K562 (cell line): ENCODE measurements at regions not wholly inside any gene's neighbourhood (a gene's known extent, or its start where the extent isn't known, plus 50 kb on each side); places are given as distances from the start of the nearest gene placed in this dataset.

Experiments used
- ATAC-seq: fragments of 200-7000 bp; cut with Tn5 transposase; 3 replicates; pipeline ENCODE4 v1.9.1; 2020; ENCODE audit warnings: moderate library complexity
- BruUV-seq: library from RNA; stranded (reverse); fragments of 400-500 nt; replicated peaks from 2 replicates; lab custom pipeline; 2021; lab: Mats Ljungman, UMichigan
- CTCF ChIA-PET: fragments of 300-600 bp; formaldehyde crosslinking; extraction: SDS; loops from one replicate; lab custom pipeline; 2021; ENCODE audit warnings: low intra/inter-chr PET ratio; lab: Yijun Ruan, JAX
- POLR2A ChIA-PET: fragments of 300-600, 350-650 bp; sonication (Branson Sonifier 250); formaldehyde crosslinking; extraction: SDS; loops from one replicate; lab custom pipeline; 2021; ENCODE audit warnings: antibody characterized with exemption, inconsistent platforms; lab: Yijun Ruan, JAX
- DNase-seq, 4 experiments: peaks; one replicate each; pipeline versions ENCODE4 v3.0.0 to v3.0.0-alpha.2; 2011 to 2018; ENCODE audit warnings: low spot score in 3 of 4, mixed read lengths in 3 of 4; ENCODE audit errors: extremely low read depth in 1 of 4
- FAIRE-seq: peaks from 2 replicates; lab custom pipeline; 2011; peaks lifted over from hg19 to GRCh38; lab: Jason Lieb, UNC
- H2AFZ ChIP-seq: 2 replicates; pipeline ENCODE4 v1.6.0; 2011; ENCODE audit warnings: low read depth, low read length, control low read depth, inconsistent platforms
- H3K27ac ChIP-seq: fragments of 200-600 bp; 3 replicates; pipeline ENCODE4 v1.8.0; 2011; ENCODE audit warnings: low read depth, mild to moderate bottlenecking, control low read depth, inconsistent platforms, low read length, moderate library complexity, mixed read lengths; ENCODE audit errors: extremely low read depth
- H3K27me3 ChIP-seq, 2 experiments: fragments of 300-600 bp in 1 of 2; 2 replicates in 1 of 2; 3 replicates in 1 of 2; pipeline versions ENCODE4 v1.6.0 to v1.8.0; 2011; ENCODE audit warnings: inconsistent platforms in 2 of 2, low read length in 2 of 2, mild to moderate bottlenecking in 1 of 2, mixed read lengths in 1 of 2, moderate library complexity in 1 of 2; ENCODE audit not compliant: control insufficient read depth in 2 of 2, insufficient read depth in 2 of 2
- H3K36me3 ChIP-seq: fragments of 300-600 bp; 3 replicates; pipeline ENCODE4 v1.8.0; 2011; ENCODE audit warnings: mild to moderate bottlenecking, low read length, inconsistent platforms; ENCODE audit not compliant: control insufficient read depth, insufficient read depth
- H3K4me1 ChIP-seq, 2 experiments: fragments of 200-600 bp in 1 of 2; replicated peaks in 1 of 2; 2 replicates in 1 of 2; 3 replicates in 1 of 2; pipeline versions ENCODE4 v1.5.1 to v1.8.0; 2011; ENCODE audit warnings: inconsistent platforms in 2 of 2, low read length in 2 of 2, mild to moderate bottlenecking in 1 of 2, mixed read lengths in 1 of 2, moderate library complexity in 1 of 2; ENCODE audit not compliant: control insufficient read depth in 2 of 2, insufficient read depth in 2 of 2
- H3K4me2 ChIP-seq: 2 replicates; pipeline ENCODE4 v1.6.1; 2011; ENCODE audit warnings: low read length, control low read depth, inconsistent platforms, mixed read lengths; ENCODE audit not compliant: insufficient read depth
- H3K4me3 ChIP-seq: fragments of 200-600 bp; sonication (generic), shearing (Covaris generic); 2 replicates; pipeline ENCODE4 v1.5.1; 2016; ENCODE audit warnings: control low read depth, inconsistent platforms
- H3K79me2 ChIP-seq: fragments of 200-600 bp; 3 replicates; pipeline ENCODE4 v1.8.0; 2011; ENCODE audit warnings: low read length, inconsistent platforms; ENCODE audit not compliant: control insufficient read depth, insufficient read depth
- H3K9ac ChIP-seq, 2 experiments: 2 replicates each; pipeline versions ENCODE4 v1.6.0 to v1.6.1; 2011; ENCODE audit warnings: low read depth in 2 of 2, low read length in 2 of 2, control low read depth in 1 of 2, inconsistent platforms in 1 of 2, mild to moderate bottlenecking in 1 of 2, mixed read lengths in 1 of 2; ENCODE audit not compliant: insufficient read depth in 1 of 2
- H3K9me1 ChIP-seq: one replicate; pipeline ENCODE4 v1.6.0; 2011; ENCODE audit warnings: inconsistent platforms, mild to moderate bottlenecking, low read length, moderate library complexity; ENCODE audit not compliant: control insufficient read depth, insufficient read depth
- H3K9me3 ChIP-seq: replicated peaks from 2 replicates; pipeline ENCODE4 v1.5.1; 2011; ENCODE audit warnings: low read depth, low read length, inconsistent platforms; ENCODE audit not compliant: control insufficient read depth, insufficient read depth
- H4K20me1 ChIP-seq: replicated peaks from 2 replicates; pipeline ENCODE4 v1.6.1; 2011; ENCODE audit warnings: low read length, inconsistent platforms, mixed read lengths; ENCODE audit not compliant: control insufficient read depth, insufficient read depth
- ADNP ChIP-seq: fragments of 200-800 bp; sonication (Bioruptor generic); IDR thresholded peaks from 2 replicates; pipeline ENCODE4 v1.6.1; 2016; ENCODE audit warnings: missing genetic modification characterization, missing compliant biosample characterization
- ATF1 ChIP-seq, 2 experiments: fragments of 450-650 bp in 1 of 2; IDR thresholded peaks; 2 replicates each; pipeline ENCODE4 v1.6.1; 2016; ENCODE audit warnings: missing compliant biosample characterization in 1 of 2, missing genetic modification characterization in 1 of 2
- CEBPB ChIP-seq: fragments of 450-650 bp; IDR thresholded peaks from 2 replicates; pipeline ENCODE4 v1.6.1; 2016; ENCODE audit warnings: missing genetic modification characterization, missing compliant biosample characterization
- CHD4 ChIP-seq: fragments of 200-600 bp; sonication (generic); IDR thresholded peaks from 3 replicates; pipeline ENCODE4 v1.6.1; 2012; ENCODE audit warnings: low read depth, mild to moderate bottlenecking, mixed read lengths, low read length, inconsistent platforms; ENCODE audit not compliant: insufficient read depth, insufficient replicate concordance, poor library complexity, severe bottlenecking
- CSDE1 ChIP-seq, 2 experiments: fragments of 450-650 bp; IDR thresholded peaks; 2 replicates each; pipeline ENCODE4 v1.6.1; 2016; ENCODE audit warnings: mild to moderate bottlenecking in 1 of 2
- ELF4 ChIP-seq: fragments of 450-650 bp; formaldehyde crosslinking; IDR thresholded peaks from 2 replicates; pipeline ENCODE4 v1.4.0; 2022; ENCODE audit warnings: missing genetic modification characterization
- MECOM ChIP-seq: fragments of 250-450 bp; sonication (Bioruptor Pico); IDR thresholded peaks from 2 replicates; pipeline ENCODE4 v1.8.0; 2022; ENCODE audit warnings: inconsistent platforms
- MED1 ChIP-seq: sonication (generic); formaldehyde crosslinking; IDR thresholded peaks from 2 replicates; pipeline ENCODE4 v1.8.1; 2023; ENCODE audit warnings: missing genetic modification reagents, borderline replicate concordance
- NFIX ChIP-seq: fragments of 250-450 bp; sonication (Bioruptor Pico); IDR thresholded peaks from 2 replicates; pipeline ENCODE4 v1.4.0; 2020; ENCODE audit warnings: low read depth, mild to moderate bottlenecking, moderate library complexity
- PHF20 ChIP-seq: fragments of 450-650 bp; IDR thresholded peaks from 2 replicates; pipeline ENCODE4 v1.6.1; 2018; ENCODE audit not compliant: partially characterized antibody
- STAT6 ChIP-seq: sonication (generic); formaldehyde crosslinking; IDR thresholded peaks from 2 replicates; pipeline ENCODE4 v1.8.1; 2023; ENCODE audit warnings: mild to moderate bottlenecking, missing genetic modification reagents
- THAP7 ChIP-seq: fragments of 250-450 bp; sonication (Bioruptor Pico); IDR thresholded peaks from 2 replicates; pipeline ENCODE4 v1.5.0; 2021
- TRIM24 ChIP-seq, 2 experiments: fragments of 450-650 bp; IDR thresholded peaks; 2 replicates each; pipeline ENCODE4 v1.6.1; 2016
- UBTF ChIP-seq, 2 experiments: IDR thresholded peaks; 2 replicates each; pipeline ENCODE4 v1.6.1; 2012; ENCODE audit warnings: improper control_type of control experiment in 2 of 2, low read depth in 2 of 2, low read length in 2 of 2, borderline replicate concordance in 1 of 2
- ZKSCAN3 ChIP-seq: fragments of 250-450 bp; sonication (Bioruptor Pico); IDR thresholded peaks from 2 replicates; pipeline ENCODE4 v1.4.0; 2020
- ZNF740 ChIP-seq, 3 experiments: fragments of 200-800 bp in 1 of 3; sonication (Bioruptor generic) in 1 of 3; sonication (generic) in 1 of 3; formaldehyde crosslinking in 1 of 3; IDR thresholded peaks; 2 replicates each; pipeline versions ENCODE4 v1.6.1 to v1.8.0; 2016 to 2022; ENCODE audit warnings: mild to moderate bottlenecking in 2 of 3, missing compliant biosample characterization in 2 of 3, missing genetic modification characterization in 2 of 3, missing genetic modification reagents in 1 of 3
- in situ Hi-C: fragments of 300-500 bp; cut with MboI; formaldehyde crosslinking; loops from 4 replicates; pipeline ENCODE4 v1.15.0; 2018; ENCODE audit warnings: inconsistent platforms, mixed read lengths
- intact Hi-C: fragments of 100-400 bp; cut with micrococcal nuclease; formaldehyde crosslinking; loops from 2 replicates; pipeline ENCODE4 v1.14.2; 2022

GRCh38 chr3:35936571-35936970 is 297.2 kb downstream of the ARPP21 start:
- Histone ChIP-seq H3K9ac (no peak overlapping the region), H3K9me3 (no peaks in the 10 kb centered on the region; the same call in 1 of the 2 replicates), H3K9me1 (no peaks in the 10 kb centered on the region), H3K27me3 (no peaks in the 10 kb centered on the region), H3K79me2 (no peaks in the 10 kb centered on the region), H2AFZ (no peak overlapping the region), H4K20me1 (no peaks in the 10 kb centered on the region), H3K27ac (no peak overlapping the region), H3K4me1 (no peaks in the 10 kb centered on the region), H3K4me3 (no peak overlapping the region), H3K36me3 (no peaks in the 10 kb centered on the region), H3K4me2 (no peak overlapping the region)
- no peak for DNase-seq
- POLR2A ChIA-PET = no interaction called here
- intact Hi-C loops (no loop called here), in situ Hi-C loops (no loop called here)
- CTCF ChIA-PET = no interaction called here
- FAIRE-seq = no peak
- no peak for ATAC-seq
- BruUV-seq = no TSS peak
- no peak for TF ChIP-seq TRIM24 (IDR thresholded peaks at IDR 0.05)
- TF ChIP-seq THAP7 (CRISPR knock-in tag) = no peak
- no peak for TF ChIP-seq MED1
- no peak for TF ChIP-seq UBTF (IDR thresholded peaks at IDR 0.05; ENCODE audit: borderline replicate concordance in 1 of 2, low read depth in 2 of 2, low read length in 2 of 2)
- TF ChIP-seq ELF4 = no peak
- no peak for TF ChIP-seq STAT6
- no peak for TF ChIP-seq NFIX (CRISPR knock-in tag)
- TF ChIP-seq PHF20 = no peak
- TF ChIP-seq ATF1 (CRISPR knock-in tag; IDR thresholded peaks at IDR 0.05) = no peak
- TF ChIP-seq ATF1 (tag; IDR thresholded peaks at IDR 0.05) = no peak
- no peak for TF ChIP-seq ADNP (tag)
- no peak for TF ChIP-seq CHD4
- no peak for TF ChIP-seq CEBPB
- TF ChIP-seq CSDE1 (IDR thresholded peaks at IDR 0.05) = no peak
- TF ChIP-seq MECOM (CRISPR knock-in tag) = no peak
- TF ChIP-seq ZKSCAN3 (CRISPR knock-in tag) = no peak
- no peak for TF ChIP-seq ZNF740 (CRISPR knock-in tag; IDR thresholded peaks at IDR 0.05)
- TF ChIP-seq ZNF740 (tag; IDR thresholded peaks at IDR 0.05) = no peak
